ENCODE measurements at regions not wholly inside any gene's neighbourhood (a gene's known extent, or its start where the extent isn't known, plus 50 kb on each side); places are given as distances from the start of the nearest gene placed in this dataset.

- FAIRE-seq (no peak), DNase-seq (ENCODE audit: low read depth in 1 of 2, low spot score in 2 of 2) (no peak)
- no peak overlapping the region for H2BK20ac ChIP-seq (ENCODE audit: low read length)
- H3K18ac ChIP-seq (ENCODE audit: extremely low read depth, low read length) = no peak overlapping the region
- no peak overlapping the region for H3K27ac ChIP-seq (ENCODE audit: low read depth, low read length)
- no peak overlapping the region; the same call in 1 of the 2 replicates for H2AFZ ChIP-seq (ENCODE audit: low read length)
- no peak overlapping the region for H2BK120ac ChIP-seq (replicated peaks; ENCODE audit: low read depth, low read length)
- H3K56ac ChIP-seq (replicated peaks; ENCODE audit: insufficient read length, low read depth, low read length) = no peak overlapping the region
- H3K23me2 ChIP-seq (ENCODE audit: low read depth, low read length) = no peaks in the 10 kb centered on the region
- peaks cover 0 to 3% of the 10 kb centered on the region in 2 experiments; a peak in 1 of 4 replicates for H3K9me3 ChIP-seq (ENCODE audit: insufficient read depth in 2 of 2, low read depth in 1 of 2, low read length in 1 of 2)
- no peak overlapping the region for H3K14ac ChIP-seq (ENCODE audit: insufficient read length)
- H3K36me3 ChIP-seq (ENCODE audit: control insufficient read depth in 2 of 4, insufficient read depth in 4 of 4, low read length in 3 of 4) = no peaks in the 10 kb centered on the region
- no peak overlapping the region for H4K5ac ChIP-seq (ENCODE audit: insufficient read length, low read depth, low read length)
- H3K9ac ChIP-seq (replicated peaks in 1 of 4; ENCODE audit: extremely low read depth in 1 of 4, low read depth in 3 of 4, low read length in 3 of 4) = no peak overlapping the region
- no peak overlapping the region for H2BK12ac ChIP-seq (ENCODE audit: low read depth, low read length)
- H4K91ac ChIP-seq (replicated peaks; ENCODE audit: insufficient read length, low read length) = no peak overlapping the region
- 0 out of 7 replicates have a peak, but pooled peaks cover 0 to under 1% (median 0%) of the 10 kb centered on the region in 4 experiments for H3K4me1 ChIP-seq (replicated peaks in 1 of 4; ENCODE audit: control insufficient read depth in 3 of 4, insufficient read depth in 4 of 4, low read length in 3 of 4)
- no peaks in the 10 kb centered on the region for H3K79me2 ChIP-seq (ENCODE audit: control insufficient read depth in 1 of 2, insufficient read depth in 2 of 2, low read length in 2 of 2)
- no peak overlapping the region for H3K4ac ChIP-seq (replicated peaks; ENCODE audit: insufficient read length, low read depth, low read length)
- no peaks in the 10 kb centered on the region for H3K79me1 ChIP-seq (ENCODE audit: low read depth, low read length)
- no peak overlapping the region for H4K8ac ChIP-seq (ENCODE audit: extremely low read depth, insufficient read depth, low read length)
- no peaks in the 10 kb centered on the region for H4K20me1 ChIP-seq (replicated peaks in 1 of 2; ENCODE audit: control insufficient read depth in 1 of 2, insufficient read depth in 2 of 2, low read length in 2 of 2)
- no peak overlapping the region for H2BK5ac ChIP-seq (ENCODE audit: low read depth, low read length)
- no peak overlapping the region for H3K4me2 ChIP-seq (ENCODE audit: insufficient read depth in 1 of 2, low read depth in 2 of 2, low read length in 2 of 2)
- POLR2A ChIA-PET (ENCODE audit: partially characterized antibody) = no interaction called here
- H3K23ac ChIP-seq (ENCODE audit: insufficient read length) = no peak overlapping the region
- TF ChIP-seq MAX (IDR thresholded peaks at IDR 0.05) = no peak
- no peak for TF ChIP-seq JUN (IDR thresholded peaks at IDR 0.05; ENCODE audit: low read depth, low read length)
- H3K4me3 ChIP-seq (ENCODE audit: extremely low read depth in 1 of 4, insufficient read depth in 2 of 4, low read depth in 3 of 4, low read length in 4 of 4) = no peak overlapping the region
- CTCF ChIA-PET (ENCODE audit: partially characterized antibody) = interaction anchor here (0.7 to 2.5 kb wide), 5 partner anchors 16 to 835 kb away, joined by 3 to 9 read pairs (median 3); no protein-coding TSS in a partner anchor
- H2AK5ac ChIP-seq (ENCODE audit: low read depth, low read length) = no peak overlapping the region
- WGBS, 2 experiments (ENCODE audit: extremely low coverage in 1 of 2, insufficient coverage in 1 of 2, insufficient read length in 1 of 2, insufficient replicate concordance in 2 of 2, low coverage in 1 of 2, low lambda C conversion rate in 2 of 2, missing lambda C conversion rate in 1 of 2) = 94% methylated on average over 5 of the region's 5 CpGs; no CpG with 5 or more reads in 1 of the 2 experiments
- no peak overlapping the region for H2BK15ac ChIP-seq (ENCODE audit: low read length)
- no peaks in the 10 kb centered on the region for H3K27me3 ChIP-seq (replicated peaks in 1 of 4; ENCODE audit: control insufficient read depth in 3 of 4, extremely low read depth in 1 of 4, insufficient read depth in 3 of 4, low read length in 3 of 4)
Observed at GRCh38 chr7:20559883-20560282, 55.6 kb upstream of the ABCB5 start.

All from H1 (cell line).